ENCODE measurements at regions not wholly inside any gene's neighbourhood (a gene's known extent, or its start where the extent isn't known, plus 50 kb on each side); places are given as distances from the start of the nearest gene placed in this dataset.

- Histone ChIP-seq H3F3A (ENCODE audit: control insufficient read depth, insufficient read depth) (no peaks in the 10 kb centered on the region), H3K79me2 (ENCODE audit: control insufficient read depth, low read length) (no peaks in the 10 kb centered on the region), H3K27me3 (ENCODE audit: control insufficient read depth, low read length) (no peaks in the 10 kb centered on the region), H3K4me1 (ENCODE audit: control insufficient read depth, low read length) (no peaks in the 10 kb centered on the region), H3K36me3 (ENCODE audit: control insufficient read depth, low read length) (no peaks in the 10 kb centered on the region), H3K9me3 (ENCODE audit: control insufficient read depth, insufficient read depth, low read length) (no peaks in the 10 kb centered on the region), H3K4me3 (ENCODE audit: low read length) (no peak overlapping the region), H3K27ac (ENCODE audit: low read depth, low read length) (no peak overlapping the region), H3K4me2 (ENCODE audit: low read length) (no peak overlapping the region), H4K20me1 (ENCODE audit: control insufficient read depth, insufficient read depth, low read depth, low read length) (no peaks in the 10 kb centered on the region), H3K9me2 (replicated peaks; ENCODE audit: control insufficient read depth, low read length) (no peaks in the 10 kb centered on the region)
- TF ChIP-seq CTCF (IDR thresholded peaks at IDR 0.05; ENCODE audit: low read depth, low read length, poor library complexity, severe bottlenecking), result no peak
- TF ChIP-seq EZH2phosphoT487 (IDR thresholded peaks at IDR 0.05; ENCODE audit: borderline replicate concordance, low read length), result no peak
These were observed 425.8 kb upstream of the AUTS2 start for GRCh38 chr7:69172357-69173077.

- H3K4me1 ChIP-seq (ENCODE audit: control insufficient read depth, low read length), result no peaks in the 10 kb centered on the region
- no peak overlapping the region for H3K27ac ChIP-seq (ENCODE audit: low read depth, low read length)
- H3K79me2 ChIP-seq (ENCODE audit: control insufficient read depth, low read length), result no peaks in the 10 kb centered on the region
- TF ChIP-seq CTCF (IDR thresholded peaks at IDR 0.05; ENCODE audit: low read depth, low read length, poor library complexity, severe bottlenecking) (no peak), EZH2phosphoT487 (IDR thresholded peaks at IDR 0.05; ENCODE audit: borderline replicate concordance, low read length) (no peak)
- no peaks in the 10 kb centered on the region for H3F3A ChIP-seq (ENCODE audit: control insufficient read depth, insufficient read depth)
- no peaks in the 10 kb centered on the region for H3K9me3 ChIP-seq (ENCODE audit: control insufficient read depth, insufficient read depth, low read length)
- H3K36me3 ChIP-seq (ENCODE audit: control insufficient read depth, low read length), result no peaks in the 10 kb centered on the region
- H3K4me3 ChIP-seq (ENCODE audit: low read length), result no peak overlapping the region
- H3K4me2 ChIP-seq (ENCODE audit: low read length), result no peak overlapping the region
- no peaks in the 10 kb centered on the region for H4K20me1 ChIP-seq (ENCODE audit: control insufficient read depth, insufficient read depth, low read depth, low read length)
- no peaks in the 10 kb centered on the region for H3K27me3 ChIP-seq (ENCODE audit: control insufficient read depth, low read length)
- no peaks in the 10 kb centered on the region for H3K9me2 ChIP-seq (replicated peaks; ENCODE audit: control insufficient read depth, low read length)
These were observed 424.9 kb upstream of the AUTS2 start for GRCh38 chr7:69173341-69173740.

GRCh38 chr7:69173846-69174245 lies 424.4 kb upstream of the AUTS2 start:
- H3K27ac ChIP-seq (ENCODE audit: low read depth, low read length), result no peak overlapping the region
- no peaks in the 10 kb centered on the region for H3K27me3 ChIP-seq (ENCODE audit: control insufficient read depth, low read length)
- H3K36me3 ChIP-seq (ENCODE audit: control insufficient read depth, low read length), result no peaks in the 10 kb centered on the region
- no peak overlapping the region for H3K4me2 ChIP-seq (ENCODE audit: low read length)
- no peaks in the 10 kb centered on the region for H4K20me1 ChIP-seq (ENCODE audit: control insufficient read depth, insufficient read depth, low read depth, low read length)
- H3F3A ChIP-seq (ENCODE audit: control insufficient read depth, insufficient read depth), result no peaks in the 10 kb centered on the region
- H3K9me2 ChIP-seq (replicated peaks; ENCODE audit: control insufficient read depth, low read length), result no peaks in the 10 kb centered on the region
- TF ChIP-seq EZH2phosphoT487 (IDR thresholded peaks at IDR 0.05; ENCODE audit: borderline replicate concordance, low read length) (no peak), CTCF (IDR thresholded peaks at IDR 0.05; ENCODE audit: low read depth, low read length, poor library complexity, severe bottlenecking) (no peak)
- no peak overlapping the region for H3K4me3 ChIP-seq (ENCODE audit: low read length)
- H3K9me3 ChIP-seq (ENCODE audit: control insufficient read depth, insufficient read depth, low read length), result no peaks in the 10 kb centered on the region
- no peaks in the 10 kb centered on the region for H3K79me2 ChIP-seq (ENCODE audit: control insufficient read depth, low read length)
- no peaks in the 10 kb centered on the region for H3K4me1 ChIP-seq (ENCODE audit: control insufficient read depth, low read length)

Measured in DOHH2 (cell line).